ENCODE measurements at regions not wholly inside any gene's neighbourhood (a gene's known extent, or its start where the extent isn't known, plus 50 kb on each side); places are given as distances from the start of the nearest gene placed in this dataset.
"Not testable (repeated sequence)": the region's sequence is repeated elsewhere in the genome, so short reads cannot be mapped to it uniquely, and the experiment has no call there.

- POLR2A ChIA-PET (ENCODE audit: low non-redundant PET): no interaction called here
- no peak for TF ChIP-seq CTCF (conservative IDR thresholded peaks at IDR 0.05; ENCODE audit: low read depth)
- DNase-seq (ENCODE audit: low spot score): no peak
- CTCF ChIA-PET: no interaction called here
- no peak overlapping the region for H3K27ac ChIP-seq
These were observed 367.2 kb downstream of the HTR1B start for GRCh38 chr6:77095936-77096627.

- no peak for DNase-seq (ENCODE audit: low spot score)
- no peak overlapping the region for H3K27ac ChIP-seq
- POLR2A ChIA-PET (ENCODE audit: low non-redundant PET): no interaction called here
- no peak for TF ChIP-seq CTCF (conservative IDR thresholded peaks at IDR 0.05; ENCODE audit: low read depth)
- CTCF ChIA-PET: no interaction called here
These were observed 368.5 kb downstream of the HTR1B start for GRCh38 chr6:77094821-77095220.

GRCh38 chr6:77092971-77093370 is 370.3 kb downstream of the HTR1B start:
- ChIA-PET CTCF (no interaction called here), POLR2A (ENCODE audit: low non-redundant PET) (no interaction called here)
- H3K27ac ChIP-seq: no peak overlapping the region
- TF ChIP-seq CTCF (conservative IDR thresholded peaks at IDR 0.05; ENCODE audit: low read depth): no peak
- no peak for DNase-seq (ENCODE audit: low spot score)

- CTCF ChIA-PET: no interaction called here
- POLR2A ChIA-PET (ENCODE audit: low non-redundant PET): no interaction called here
- no peak overlapping the region for H3K27ac ChIP-seq
- no peak for TF ChIP-seq CTCF (conservative IDR thresholded peaks at IDR 0.05; ENCODE audit: low read depth)
- peak; percentile 4 for DNase-seq (ENCODE audit: low spot score)
These were observed 373.5 kb downstream of the HTR1B start for GRCh38 chr6:77089776-77090175.

GRCh38 chr6:77087794-77088318 is 375.4 kb downstream of the HTR1B start:
- CTCF ChIA-PET, H3K27ac ChIP-seq: not testable (repeated sequence)

GRCh38 chr6:77074037-77074713 is 389.1 kb downstream of the HTR1B start:
- H3K27ac ChIP-seq: no peak overlapping the region
- ChIA-PET CTCF (no interaction called here), POLR2A (ENCODE audit: low non-redundant PET) (no interaction called here)
- TF ChIP-seq CTCF (conservative IDR thresholded peaks at IDR 0.05; ENCODE audit: low read depth): no peak
- no peak for DNase-seq (ENCODE audit: low spot score)

More at GRCh38 chr6:77087794-77088318, 375.4 kb downstream of the HTR1B start:
- POLR2A ChIA-PET (ENCODE audit: low non-redundant PET); DNase-seq (ENCODE audit: low spot score): not testable (repeated sequence)

- H3K27ac ChIP-seq: no peak overlapping the region
- POLR2A ChIA-PET (ENCODE audit: low non-redundant PET): no interaction called here
- DNase-seq (ENCODE audit: low spot score): no peak
- CTCF ChIA-PET: no interaction called here
- no peak for TF ChIP-seq CTCF (conservative IDR thresholded peaks at IDR 0.05; ENCODE audit: low read depth)
These were observed 389.9 kb downstream of the HTR1B start for GRCh38 chr6:77073410-77073760.
